ENCODE measurements at regions not wholly inside any gene's neighbourhood (a gene's known extent, or its start where the extent isn't known, plus 50 kb on each side); places are given as distances from the start of the nearest gene placed in this dataset.

DNA sequence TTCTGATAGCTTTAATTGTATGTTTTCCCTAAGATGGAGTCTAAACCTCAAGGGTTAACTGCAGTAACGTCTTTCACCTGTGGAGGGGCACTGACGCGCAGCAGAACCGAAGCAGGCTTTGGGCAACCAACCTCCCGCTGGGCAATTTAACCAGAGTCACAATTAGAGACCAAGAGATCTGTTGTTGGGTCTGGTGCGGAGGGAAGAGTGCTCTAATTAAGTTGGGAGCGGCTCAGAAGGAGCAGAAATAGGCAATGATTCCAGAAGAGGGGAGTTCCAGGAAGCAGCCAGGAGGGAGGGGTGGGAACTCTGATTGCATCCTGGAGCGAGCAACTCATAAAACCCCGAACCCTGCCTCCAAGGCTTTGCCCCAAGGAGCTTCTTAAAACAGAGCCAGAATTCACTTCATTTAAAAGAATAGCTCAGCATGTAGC lies 245.8 kb downstream of the PAX3 start:
- TF ChIP-seq POLR2A (IDR thresholded peaks at IDR 0.05) = no peak
- TF ChIP-seq, protein P1, sequence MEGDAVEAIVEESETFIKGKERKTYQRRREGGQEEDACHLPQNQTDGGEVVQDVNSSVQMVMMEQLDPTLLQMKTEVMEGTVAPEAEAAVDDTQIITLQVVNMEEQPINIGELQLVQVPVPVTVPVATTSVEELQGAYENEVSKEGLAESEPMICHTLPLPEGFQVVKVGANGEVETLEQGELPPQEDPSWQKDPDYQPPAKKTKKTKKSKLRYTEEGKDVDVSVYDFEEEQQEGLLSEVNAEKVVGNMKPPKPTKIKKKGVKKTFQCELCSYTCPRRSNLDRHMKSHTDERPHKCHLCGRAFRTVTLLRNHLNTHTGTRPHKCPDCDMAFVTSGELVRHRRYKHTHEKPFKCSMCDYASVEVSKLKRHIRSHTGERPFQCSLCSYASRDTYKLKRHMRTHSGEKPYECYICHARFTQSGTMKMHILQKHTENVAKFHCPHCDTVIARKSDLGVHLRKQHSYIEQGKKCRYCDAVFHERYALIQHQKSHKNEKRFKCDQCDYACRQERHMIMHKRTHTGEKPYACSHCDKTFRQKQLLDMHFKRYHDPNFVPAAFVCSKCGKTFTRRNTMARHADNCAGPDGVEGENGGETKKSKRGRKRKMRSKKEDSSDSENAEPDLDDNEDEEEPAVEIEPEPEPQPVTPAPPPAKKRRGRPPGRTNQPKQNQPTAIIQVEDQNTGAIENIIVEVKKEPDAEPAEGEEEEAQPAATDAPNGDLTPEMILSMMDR (IDR thresholded peaks at IDR 0.05) = no peak

Data from uterus (tissue), 2 donors.